NT2/D1 (cell line): ENCODE measurements at regions not wholly inside any gene's neighbourhood (a gene's known extent, or its start where the extent isn't known, plus 50 kb on each side); places are given as distances from the start of the nearest gene placed in this dataset.

Experiments used
- SUZ12 ChIP-seq: IDR thresholded peaks from 2 replicates; pipeline ENCODE4 v1.6.1; 2011; ENCODE audit not compliant: insufficient read length, insufficient read depth; ENCODE audit errors: extremely low read depth
- YY1 ChIP-seq: IDR thresholded peaks from 2 replicates; pipeline ENCODE4 v1.6.1; 2011; ENCODE audit not compliant: insufficient read length, insufficient read depth
- ZNF274 ChIP-seq: IDR thresholded peaks from 2 replicates; pipeline ENCODE4 v1.6.1; 2011; ENCODE audit warnings: mild to moderate bottlenecking, low read depth, low read length

DNA sequence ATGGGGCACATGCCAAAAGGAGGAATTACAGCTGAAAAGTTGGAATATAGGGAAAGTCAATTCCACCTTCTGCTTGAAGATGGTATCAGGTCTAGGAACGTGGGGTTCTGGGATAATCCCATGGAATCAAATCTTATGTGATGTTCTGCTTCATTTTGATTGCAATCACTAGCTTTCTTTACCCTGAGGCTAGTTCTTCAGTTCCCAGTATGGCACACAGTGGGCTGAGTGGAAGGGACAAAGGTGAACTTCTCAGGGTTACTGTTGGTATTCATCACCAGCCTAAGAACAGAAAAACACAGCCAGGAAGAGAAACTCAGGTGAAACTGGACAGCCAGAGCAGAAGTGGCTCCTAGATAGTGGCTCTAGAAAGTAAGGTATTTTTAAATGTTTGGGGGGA is 117.8 kb downstream of the TNFSF18 start:
- no peak for TF ChIP-seq ZNF274
- no peak for TF ChIP-seq SUZ12
- no peak for TF ChIP-seq YY1
